Upper lobe of left lung (tissue), 4 donors: ENCODE measurements at regions not wholly inside any gene's neighbourhood (a gene's known extent, or its start where the extent isn't known, plus 50 kb on each side); places are given as distances from the start of the nearest gene placed in this dataset.

ENCODE experiments used
- EP300 ChIP-seq, 4 donors: sonication (generic); formaldehyde crosslinking; IDR thresholded peaks; one replicate each; pipeline ENCODE4 v1.5.1; 2017; ENCODE audit warnings: antibody characterized with exemption in 4 of 4, control low read depth in 2 of 4
- POLR2A ChIP-seq, 4 donors: fragments of 450-650 bp; IDR thresholded peaks; one replicate each; pipeline ENCODE4 v1.5.1; 2016 to 2017; ENCODE audit warnings: antibody characterized with exemption in 4 of 4, mild to moderate bottlenecking in 2 of 4
- TF ChIP-seq, protein P1 (sequence below), 6 experiments: fragments of 450-650 bp in 4 of 6; fragments of 200-600 bp in 2 of 6; sonication (generic) in 2 of 6; IDR thresholded peaks; one replicate each; pipeline ENCODE4 v1.5.1; 2016 to 2019; ENCODE audit warnings: antibody characterized with exemption in 6 of 6

DNA sequence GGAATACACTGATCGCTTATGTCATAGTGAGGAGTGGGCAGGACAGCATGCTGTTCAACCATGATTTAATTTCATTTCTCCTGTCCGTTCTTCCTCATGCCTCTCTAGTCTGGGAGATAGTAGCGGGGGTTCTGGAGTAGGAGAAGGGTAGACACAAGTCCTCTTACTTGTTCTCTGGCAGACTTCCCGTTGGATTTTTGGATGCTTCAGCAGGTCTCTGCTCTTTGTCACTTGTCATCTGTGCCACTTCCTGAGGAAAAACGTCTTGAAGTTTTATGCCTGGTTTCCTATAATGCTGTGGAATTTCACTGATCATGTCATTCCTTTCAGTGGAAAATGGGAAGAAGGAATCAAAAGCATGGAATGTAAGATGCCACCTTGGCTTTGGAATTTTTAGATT, 154.7 kb downstream of the GATB start:
- no peak for TF ChIP-seq POLR2A (IDR thresholded peaks at IDR 0.05)
- TF ChIP-seq, protein P1, sequence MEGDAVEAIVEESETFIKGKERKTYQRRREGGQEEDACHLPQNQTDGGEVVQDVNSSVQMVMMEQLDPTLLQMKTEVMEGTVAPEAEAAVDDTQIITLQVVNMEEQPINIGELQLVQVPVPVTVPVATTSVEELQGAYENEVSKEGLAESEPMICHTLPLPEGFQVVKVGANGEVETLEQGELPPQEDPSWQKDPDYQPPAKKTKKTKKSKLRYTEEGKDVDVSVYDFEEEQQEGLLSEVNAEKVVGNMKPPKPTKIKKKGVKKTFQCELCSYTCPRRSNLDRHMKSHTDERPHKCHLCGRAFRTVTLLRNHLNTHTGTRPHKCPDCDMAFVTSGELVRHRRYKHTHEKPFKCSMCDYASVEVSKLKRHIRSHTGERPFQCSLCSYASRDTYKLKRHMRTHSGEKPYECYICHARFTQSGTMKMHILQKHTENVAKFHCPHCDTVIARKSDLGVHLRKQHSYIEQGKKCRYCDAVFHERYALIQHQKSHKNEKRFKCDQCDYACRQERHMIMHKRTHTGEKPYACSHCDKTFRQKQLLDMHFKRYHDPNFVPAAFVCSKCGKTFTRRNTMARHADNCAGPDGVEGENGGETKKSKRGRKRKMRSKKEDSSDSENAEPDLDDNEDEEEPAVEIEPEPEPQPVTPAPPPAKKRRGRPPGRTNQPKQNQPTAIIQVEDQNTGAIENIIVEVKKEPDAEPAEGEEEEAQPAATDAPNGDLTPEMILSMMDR (IDR thresholded peaks at IDR 0.05): no peak
- TF ChIP-seq EP300 (IDR thresholded peaks at IDR 0.05): no peak
